ENCODE measurements at regions not wholly inside any gene's neighbourhood (a gene's known extent, or its start where the extent isn't known, plus 50 kb on each side); places are given as distances from the start of the nearest gene placed in this dataset.
"Not testable (repeated sequence)": the region's sequence is repeated elsewhere in the genome, so short reads cannot be mapped to it uniquely, and the experiment has no call there.

DNA sequence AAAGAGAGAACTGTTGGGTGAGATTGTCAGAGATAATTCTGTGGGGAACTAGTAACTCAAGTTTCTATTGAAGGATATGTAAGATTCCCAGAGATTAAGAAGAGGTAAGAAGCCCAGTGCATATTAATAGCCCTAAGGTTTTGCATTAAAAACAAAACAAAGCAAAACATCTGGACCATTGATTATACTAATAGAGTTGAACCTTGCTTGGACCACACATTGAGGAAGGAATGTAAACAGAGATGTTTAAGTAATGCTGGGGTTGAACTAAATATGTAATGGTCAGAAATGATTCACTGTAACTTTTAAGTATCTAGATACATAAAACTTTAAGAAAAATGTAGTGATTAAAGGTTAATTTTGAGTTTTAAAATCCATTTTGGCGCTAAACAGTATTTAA, 1770.0 kb downstream of the PCDH9 start:
- DNase-seq (ENCODE audit: insufficient read length, low spot score) (no peak), FAIRE-seq (no peak)

DNA sequence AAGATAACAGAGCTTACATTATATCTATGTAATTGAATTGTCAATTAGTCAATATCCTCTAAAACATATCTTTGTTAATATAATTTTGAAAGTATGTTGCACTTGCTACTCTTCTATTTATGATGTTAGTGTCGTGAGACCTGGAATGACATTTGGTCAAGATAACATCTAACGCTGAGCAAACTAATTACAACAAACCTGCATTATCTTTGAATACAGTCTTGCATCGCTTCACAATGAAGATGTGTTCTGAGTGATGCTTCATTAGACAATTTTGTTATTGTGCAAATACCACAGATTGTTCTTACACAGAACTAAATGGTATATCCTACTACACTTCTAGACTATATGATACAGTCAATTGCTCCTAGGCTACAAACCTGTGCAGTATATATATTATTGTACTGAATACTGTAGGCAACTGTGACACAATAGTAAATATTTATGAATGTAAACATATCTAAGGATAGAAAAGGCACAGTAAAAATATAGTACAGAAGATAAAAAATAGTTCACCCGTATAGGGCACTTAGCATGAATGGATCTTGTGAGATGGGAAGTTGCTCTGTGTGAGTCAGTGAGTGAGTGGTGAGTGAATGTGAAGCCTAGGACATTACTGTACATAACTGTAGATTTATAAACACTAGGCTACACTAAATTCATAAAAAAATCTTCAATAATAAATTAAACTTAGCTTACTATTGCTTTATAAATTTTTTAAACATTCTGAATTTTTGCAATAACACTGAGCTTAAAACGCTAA, 1773.8 kb downstream of the PCDH9 start:
- DNase-seq (ENCODE audit: insufficient read length, low spot score) (no peak), FAIRE-seq (no peak)

DNA sequence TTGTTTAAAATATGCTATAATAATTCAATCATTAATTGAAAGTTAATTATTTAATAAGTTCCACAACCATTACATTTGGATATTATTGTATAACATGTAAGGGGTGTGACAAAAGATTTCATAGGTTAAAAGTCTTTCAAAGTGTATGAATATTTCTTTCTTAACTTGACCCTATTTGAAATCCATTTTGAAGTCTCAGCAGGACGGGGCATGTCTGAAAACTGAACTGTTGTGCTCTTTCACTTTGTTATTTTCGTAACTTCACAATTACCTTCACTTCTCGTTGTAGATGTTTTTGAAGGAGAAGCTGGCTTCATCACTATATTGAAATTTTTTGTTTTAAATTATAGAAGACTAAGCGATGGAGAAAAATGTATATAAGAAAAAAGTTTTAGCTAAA, 1775.7 kb downstream of the PCDH9 start:
- FAIRE-seq: no peak
- DNase-seq (ENCODE audit: insufficient read length, low spot score): no peak

DNA sequence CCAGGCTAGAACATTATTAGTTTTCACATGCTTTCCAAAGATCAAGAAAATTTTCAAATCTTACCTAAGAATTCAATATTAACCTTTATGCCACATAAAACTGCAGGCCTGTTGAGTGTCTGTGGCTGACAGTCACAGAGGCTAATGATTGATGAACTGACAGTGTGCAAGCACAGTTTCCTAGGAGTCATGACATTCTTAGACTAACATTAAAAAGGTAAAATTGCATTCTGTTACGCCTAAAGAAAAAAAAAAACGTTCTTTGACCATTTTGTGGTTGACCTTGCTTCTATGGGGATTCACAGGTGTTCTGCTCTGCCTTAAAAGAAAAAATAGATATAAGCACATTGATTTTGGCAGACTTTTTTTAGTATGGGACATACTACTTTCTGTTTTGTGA, 1776.2 kb downstream of the PCDH9 start:
- no peak for DNase-seq (ENCODE audit: insufficient read length, low spot score)

DNA sequence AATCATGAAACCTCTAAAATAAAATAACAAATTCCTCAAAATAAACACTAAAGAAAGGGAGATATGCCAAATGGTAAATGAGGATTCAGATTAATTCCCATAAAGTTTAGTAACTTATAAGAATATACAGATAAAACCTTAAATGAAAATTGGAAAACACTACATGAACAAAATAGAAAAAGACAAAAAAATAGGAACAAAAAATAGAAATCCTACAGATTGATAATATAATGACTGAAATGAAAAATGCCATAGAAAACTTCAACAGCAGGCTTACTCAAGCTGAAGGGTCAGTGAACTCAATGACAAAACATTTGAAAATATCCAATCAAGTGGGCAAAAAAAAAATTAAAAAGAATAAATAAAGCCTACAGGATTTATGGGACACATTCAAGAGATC, 1784.8 kb downstream of the PCDH9 start:
- FAIRE-seq: no peak
- DNase-seq (ENCODE audit: insufficient read length, low spot score): no peak

More for the DNA sequence above, 1776.2 kb downstream of the PCDH9 start:
- FAIRE-seq: no peak

DNA sequence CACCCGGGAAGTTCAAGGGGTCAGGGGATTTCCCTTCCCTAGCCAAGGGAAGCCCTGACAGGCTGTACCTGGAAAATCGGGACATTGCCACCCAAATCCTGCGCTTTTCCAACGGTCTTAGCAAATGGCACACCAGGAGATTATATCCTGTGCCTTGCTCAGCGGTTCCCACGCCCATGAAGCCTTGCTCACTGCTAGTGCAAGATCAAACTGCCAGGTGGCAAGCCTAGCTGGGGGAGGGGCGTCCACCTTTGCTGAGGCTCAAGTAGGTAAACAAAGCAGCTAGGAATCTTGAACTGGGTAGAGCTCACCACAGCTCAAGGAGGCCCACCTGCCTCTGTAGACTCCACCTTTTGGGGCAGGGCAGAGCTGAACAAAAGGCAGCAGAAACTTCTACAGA, 1794.5 kb downstream of the PCDH9 start:
- FAIRE-seq: no peak
- no peak for DNase-seq (ENCODE audit: insufficient read length, low spot score)

DNA sequence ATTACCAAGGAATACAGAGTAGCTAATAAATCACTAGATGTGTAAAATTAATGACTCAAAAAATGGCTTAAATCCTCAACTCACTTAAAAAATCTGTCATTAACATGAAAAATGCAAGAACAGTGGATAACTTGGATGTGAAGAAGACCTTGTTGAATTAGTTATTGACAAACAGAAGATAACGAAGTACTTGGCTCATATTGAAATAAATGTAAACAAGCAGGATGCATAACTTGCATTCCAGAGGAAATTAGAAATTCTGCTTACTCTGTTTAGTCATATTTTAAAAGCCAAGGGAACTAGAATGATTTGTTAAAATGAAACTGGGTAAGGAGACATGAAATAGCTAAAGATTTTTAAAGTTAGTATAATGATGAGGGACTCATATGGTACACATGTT, 1812.2 kb downstream of the PCDH9 start:
- FAIRE-seq (no peak), DNase-seq (ENCODE audit: insufficient read length, low spot score) (peak; percentile 2)

DNA sequence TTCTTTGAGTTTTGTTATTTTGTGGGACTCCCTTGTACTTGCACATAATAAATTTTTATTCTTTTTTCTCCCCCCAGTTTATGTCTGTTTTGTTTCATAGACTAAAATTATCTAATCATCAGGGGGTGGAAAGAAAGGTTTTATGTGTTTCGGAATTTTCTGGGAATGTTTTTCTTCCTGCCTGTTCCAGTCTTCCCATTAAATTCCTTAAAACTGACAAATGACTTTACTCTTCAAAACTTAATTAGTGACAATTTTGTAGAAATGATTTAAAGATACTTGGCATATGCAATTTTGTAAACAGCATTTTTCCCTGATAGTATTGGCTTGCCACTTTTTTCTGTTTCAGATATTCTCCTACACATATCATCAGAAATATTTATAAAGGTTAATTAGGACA, 1813.4 kb downstream of the PCDH9 start:
- no peak for FAIRE-seq
- DNase-seq (ENCODE audit: insufficient read length, low spot score): no peak

DNA sequence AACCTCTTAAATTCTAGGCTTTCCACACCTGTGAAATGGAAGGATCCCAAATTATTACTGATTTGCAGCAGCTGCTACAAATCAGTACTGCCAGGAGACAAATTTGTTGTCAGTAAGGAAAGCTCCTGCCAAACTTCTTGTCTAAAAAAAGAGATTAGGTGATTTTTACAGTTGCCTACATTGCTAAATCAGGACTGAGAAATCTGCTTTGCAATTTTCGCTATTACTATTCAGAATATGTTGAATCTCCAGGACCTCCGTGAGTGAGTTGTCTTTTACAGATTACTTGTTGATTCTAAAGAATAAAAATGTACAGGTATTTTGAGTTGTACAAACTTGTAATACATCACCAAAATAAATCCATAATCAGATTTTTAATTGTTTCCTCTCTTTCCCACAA, 1815.9 kb downstream of the PCDH9 start:
- no peak for FAIRE-seq
- DNase-seq (ENCODE audit: insufficient read length, low spot score): no peak

DNA sequence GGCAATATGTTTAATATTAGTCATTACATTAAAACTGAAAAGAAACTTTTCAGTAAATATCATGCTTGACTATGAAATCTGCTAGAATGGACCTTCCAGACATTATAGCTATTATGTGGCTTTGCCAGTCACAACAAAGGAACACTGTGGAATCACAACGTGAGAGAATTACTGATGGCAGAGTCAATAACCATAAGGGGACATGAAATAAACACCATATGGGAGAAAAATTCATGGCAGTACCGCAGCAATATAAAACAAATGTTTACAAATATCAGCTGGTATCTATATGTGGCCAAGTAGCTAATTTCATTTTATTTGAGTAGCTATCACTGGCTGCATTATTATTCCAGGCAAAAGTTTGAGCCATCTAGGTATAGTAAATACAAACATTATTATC, 1818.6 kb downstream of the PCDH9 start:
- FAIRE-seq: no peak

DNA sequence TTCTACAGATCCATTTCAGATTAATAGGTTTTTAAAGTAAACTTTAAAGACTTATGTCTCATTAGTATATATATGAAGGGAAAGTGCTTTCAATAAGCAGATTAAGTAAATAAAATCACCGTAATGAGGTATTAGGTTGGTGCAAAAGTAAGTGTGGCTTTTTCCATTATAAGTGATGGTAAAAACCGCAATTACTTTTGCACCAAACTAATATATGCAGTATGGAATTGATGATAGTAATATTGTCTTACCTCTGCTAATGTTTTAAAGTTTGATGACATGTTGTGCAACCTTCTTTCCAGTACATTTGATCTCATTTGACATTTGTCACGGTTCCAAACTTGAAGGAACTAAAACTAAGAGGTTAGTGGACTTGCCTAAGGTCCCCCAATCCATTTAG, 1819.3 kb downstream of the PCDH9 start:
- DNase-seq (ENCODE audit: insufficient read length, low spot score) (no peak), FAIRE-seq (no peak)

More for the DNA sequence above, 1818.6 kb downstream of the PCDH9 start:
- DNase-seq (ENCODE audit: insufficient read length, low spot score): no peak

DNA sequence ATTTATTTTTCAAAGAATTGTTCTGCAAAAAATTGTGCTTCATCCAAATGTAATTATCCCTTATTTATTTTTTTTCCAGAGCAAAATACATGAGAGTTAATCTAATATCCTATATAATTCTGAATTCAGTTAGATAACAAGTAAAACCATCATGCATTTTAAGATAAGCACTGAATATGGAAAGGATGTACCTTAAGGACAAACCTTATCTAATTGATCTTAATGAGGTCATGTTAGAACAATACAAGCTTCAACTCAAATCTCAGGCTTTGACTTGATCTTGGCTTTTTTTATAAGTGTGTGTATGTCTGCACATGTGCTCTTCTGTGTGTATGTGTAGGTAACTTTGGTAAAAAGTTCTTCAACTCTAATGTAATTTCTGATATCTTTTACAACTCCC, 1828.8 kb downstream of the PCDH9 start:
- FAIRE-seq: no peak

DNA sequence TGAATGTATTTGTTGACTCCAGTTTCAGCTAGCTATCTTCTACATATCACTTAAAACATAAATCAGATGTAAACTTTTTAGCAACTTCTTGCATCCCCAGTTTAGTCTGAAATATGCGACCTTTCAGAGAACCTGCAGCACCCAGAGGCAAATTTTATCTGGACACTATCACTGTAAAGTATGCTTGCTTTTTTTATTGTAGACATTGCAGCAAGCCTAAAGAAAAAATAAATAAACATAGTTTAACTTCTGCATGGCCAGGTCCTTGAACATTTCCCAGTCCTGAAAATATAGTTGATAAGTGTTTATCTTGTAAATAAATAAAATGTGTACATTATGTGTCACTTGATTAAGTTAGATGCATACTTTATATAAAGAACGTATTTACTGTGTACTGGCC, 1829.4 kb downstream of the PCDH9 start:
- no peak for DNase-seq (ENCODE audit: insufficient read length, low spot score)
- FAIRE-seq: no peak

More for the DNA sequence above, 1828.8 kb downstream of the PCDH9 start:
- no peak for DNase-seq (ENCODE audit: insufficient read length, low spot score)

DNA sequence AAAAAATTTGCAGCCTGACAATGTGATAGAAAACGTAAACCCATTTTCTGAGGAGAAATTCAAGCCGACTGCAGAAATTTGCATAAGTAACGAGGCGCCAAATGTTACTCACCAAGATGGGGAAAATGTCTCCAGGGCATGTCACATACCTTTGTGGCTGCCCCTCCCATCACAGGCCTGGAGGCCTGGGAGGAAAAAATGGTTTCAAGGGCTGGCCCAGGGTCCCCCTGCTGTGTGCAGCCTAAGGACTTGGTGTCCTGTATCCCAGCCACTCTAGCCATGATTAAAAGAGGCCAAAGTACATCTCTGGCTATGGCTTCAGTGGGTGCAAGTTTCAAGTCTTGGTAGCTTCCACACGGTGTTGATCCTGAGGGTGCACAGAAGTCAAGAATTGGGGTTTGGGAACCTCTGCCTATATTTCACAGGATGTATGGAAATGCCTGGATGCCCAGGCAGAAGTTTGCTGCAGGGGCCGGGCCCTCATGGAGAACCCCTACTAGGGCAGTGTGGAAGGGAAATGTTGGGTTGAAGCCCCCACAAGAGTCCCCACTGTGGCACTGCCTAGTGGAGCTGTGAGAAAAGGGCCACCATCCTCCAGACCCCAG, 1842.3 kb downstream of the PCDH9 start:
- FAIRE-seq (no peak), DNase-seq (ENCODE audit: insufficient read length, low spot score) (no peak)

DNA sequence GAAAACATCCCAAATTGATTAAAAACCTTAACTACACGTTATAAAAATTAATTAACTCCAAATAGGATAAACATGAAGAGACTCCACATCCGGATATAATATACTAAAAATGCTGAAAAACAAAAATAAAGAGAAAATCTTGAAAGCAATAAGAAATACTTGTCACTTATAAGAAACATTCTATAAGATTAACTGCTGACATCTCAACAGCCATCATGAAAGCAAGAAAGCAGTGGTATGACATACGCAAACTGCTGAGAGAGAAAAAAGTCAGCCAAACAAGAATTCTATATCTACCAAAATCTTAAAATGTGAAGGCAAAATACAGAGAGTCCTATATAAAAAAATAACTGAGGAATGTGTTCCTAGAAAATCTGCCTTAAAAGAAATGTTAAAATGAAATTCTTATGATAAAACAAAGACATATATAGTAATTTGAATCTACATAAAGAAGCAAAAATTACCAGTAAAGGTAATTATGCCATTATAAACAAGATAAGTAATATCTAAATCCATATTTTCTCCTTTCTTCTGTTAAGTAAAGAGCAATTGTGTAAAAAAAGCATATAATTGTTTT, 1851.1 kb downstream of the PCDH9 start:
- DNase-seq (ENCODE audit: insufficient read length, low spot score): no peak
- FAIRE-seq: no peak

DNA sequence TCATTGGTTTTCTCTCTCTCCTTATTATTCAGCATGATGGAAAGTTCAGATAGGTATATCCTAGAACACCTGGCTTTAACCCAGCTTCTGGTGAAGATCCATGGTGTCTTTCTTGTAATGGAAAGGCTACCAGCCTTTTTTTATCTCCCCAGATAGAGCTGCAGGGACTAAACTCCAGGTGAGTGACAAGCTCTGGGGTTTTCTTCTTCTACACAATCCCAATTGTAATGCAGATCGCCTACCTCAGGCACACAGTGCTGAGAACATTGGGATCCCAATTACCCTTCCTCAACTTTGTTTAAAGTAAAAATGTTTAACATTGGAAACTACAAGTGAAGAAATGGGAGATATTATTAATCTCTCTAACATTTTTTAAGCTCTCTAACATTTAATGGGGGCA, 1851.7 kb downstream of the PCDH9 start:
- FAIRE-seq (no peak), DNase-seq (ENCODE audit: insufficient read length, low spot score) (no peak)

DNA sequence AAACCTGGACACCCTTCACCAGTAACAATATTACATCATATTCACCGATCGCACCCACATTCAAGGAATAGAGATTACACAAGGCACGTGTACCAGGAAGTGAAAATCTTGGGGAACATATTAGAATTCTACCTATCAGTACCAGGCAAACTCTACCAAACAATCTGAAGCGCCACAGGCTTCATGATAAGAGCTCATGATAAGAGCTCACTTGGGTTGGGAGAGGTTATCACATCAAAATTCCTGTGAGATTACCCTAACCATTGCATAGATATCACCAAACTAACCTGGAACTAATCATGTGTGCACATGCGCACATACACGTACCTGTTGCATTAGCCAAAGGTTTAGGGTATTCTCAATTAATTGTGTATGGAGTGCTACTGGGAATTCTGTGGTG, 1861.3 kb downstream of the PCDH9 start:
- DNase-seq (ENCODE audit: insufficient read length, low spot score) (no peak), FAIRE-seq (no peak)

DNA sequence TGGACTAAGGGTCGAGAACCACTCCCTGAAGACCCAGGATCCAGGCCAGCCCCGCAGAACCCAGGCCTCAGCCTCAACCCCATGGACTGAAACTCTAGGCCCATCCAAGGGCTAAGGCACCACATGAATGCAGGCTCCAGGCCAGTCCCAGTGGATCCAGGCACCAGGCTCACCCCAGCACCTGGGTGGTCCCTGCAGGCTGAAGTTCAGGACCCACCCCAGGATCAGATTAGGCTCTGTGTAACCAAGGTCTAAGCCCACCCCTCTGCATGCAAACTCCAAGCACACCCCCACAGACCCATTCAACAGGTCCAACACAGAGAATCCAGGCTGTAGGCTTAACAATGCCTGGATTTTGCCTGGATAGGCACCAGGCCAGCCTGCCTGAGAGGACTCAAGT, 1876.2 kb downstream of the PCDH9 start:
- DNase-seq (ENCODE audit: insufficient read length, low spot score) (no peak), FAIRE-seq (no peak)

DNA sequence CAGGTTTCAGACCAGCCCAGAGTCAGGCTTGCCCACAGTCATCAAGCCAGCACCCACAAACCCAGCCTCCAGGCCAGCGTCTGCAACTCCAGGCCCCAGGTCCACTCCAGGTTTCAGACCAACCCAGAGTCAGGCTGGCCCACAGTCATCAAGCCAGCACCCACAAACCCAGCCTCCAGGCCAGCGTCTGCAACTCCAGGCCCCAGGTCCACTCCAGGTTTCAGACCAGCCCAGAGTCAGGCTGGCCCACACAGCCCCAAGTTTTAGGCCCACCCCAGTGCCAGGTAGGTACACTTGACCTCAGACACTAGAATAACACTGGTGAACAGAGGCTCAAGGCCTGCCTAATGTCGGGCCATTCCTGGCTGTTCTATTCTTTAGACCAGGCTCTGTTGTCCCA, 1877.0 kb downstream of the PCDH9 start:
- not testable (repeated sequence) for FAIRE-seq; DNase-seq (ENCODE audit: insufficient read length, low spot score)

DNA sequence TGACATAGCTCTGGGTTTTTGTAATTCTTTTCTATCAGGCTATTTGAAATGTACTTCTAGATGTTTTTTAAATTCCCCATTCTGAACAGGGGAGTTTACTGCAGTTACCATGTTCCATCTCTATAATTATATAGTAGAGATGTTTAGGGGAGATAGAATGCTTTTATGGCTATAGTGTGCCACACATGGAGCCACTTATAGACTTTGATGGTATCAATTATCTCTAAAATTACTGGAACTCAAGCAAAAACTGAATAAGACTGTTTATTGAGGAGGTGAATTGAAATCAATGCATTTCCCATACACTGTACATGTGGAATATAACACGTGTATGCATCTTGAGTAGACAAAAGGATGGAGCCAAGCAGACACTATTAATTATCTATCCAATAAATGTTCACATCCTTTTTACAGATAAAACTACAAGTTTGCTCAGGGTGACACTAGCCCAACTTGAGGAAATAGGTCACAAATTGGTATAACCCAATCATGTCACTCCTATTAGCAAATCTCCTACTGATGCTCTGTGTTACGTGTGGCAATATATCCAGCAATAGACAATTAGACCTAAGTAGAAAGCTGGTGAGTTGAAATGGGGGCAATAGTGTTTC, 1882.6 kb downstream of the PCDH9 start:
- DNase-seq (ENCODE audit: insufficient read length, low spot score) (no peak), FAIRE-seq (no peak)

DNA sequence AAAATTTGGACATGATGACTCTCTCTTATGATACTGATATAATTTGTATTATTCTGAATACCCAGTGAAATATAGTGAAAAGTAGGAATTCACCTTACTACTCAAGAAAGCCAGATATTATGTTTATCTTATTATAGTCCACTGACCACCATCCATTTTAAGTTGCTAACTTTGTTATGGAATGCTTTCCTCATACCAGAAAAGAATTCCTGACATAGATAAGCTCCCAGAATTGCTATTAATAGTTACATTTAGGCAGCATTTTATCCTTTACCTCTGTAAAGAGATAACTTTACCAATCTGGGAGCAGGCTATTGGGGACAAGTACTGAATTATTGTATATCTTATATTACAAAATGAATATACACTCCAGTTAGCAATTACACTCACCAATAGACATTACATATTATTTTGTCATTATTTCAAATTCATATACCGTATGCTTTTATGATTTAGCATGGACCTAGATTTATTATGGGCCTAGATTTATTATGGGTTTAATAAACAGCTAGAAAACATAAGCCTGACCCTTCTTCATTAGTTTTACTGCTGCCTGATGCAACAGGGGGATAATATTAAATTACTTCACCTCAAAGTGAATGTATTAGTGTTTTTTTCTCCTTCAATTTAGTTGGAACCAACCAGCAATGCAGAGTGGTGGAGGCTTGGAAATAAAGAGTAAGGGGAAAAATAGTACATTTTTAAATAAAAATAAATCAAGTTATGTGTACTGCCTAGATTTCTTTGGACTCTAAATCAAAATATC, 1886.1 kb downstream of the PCDH9 start:
- FAIRE-seq (no peak), DNase-seq (ENCODE audit: insufficient read length, low spot score) (no peak)

Measured in HTR-8/SVneo (cell line).